ENCODE measurements at regions not wholly inside any gene's neighbourhood (a gene's known extent, or its start where the extent isn't known, plus 50 kb on each side); places are given as distances from the start of the nearest gene placed in this dataset.
"Not testable (repeated sequence)": the region's sequence is repeated elsewhere in the genome, so short reads cannot be mapped to it uniquely, and the experiment has no call there.

DNA sequence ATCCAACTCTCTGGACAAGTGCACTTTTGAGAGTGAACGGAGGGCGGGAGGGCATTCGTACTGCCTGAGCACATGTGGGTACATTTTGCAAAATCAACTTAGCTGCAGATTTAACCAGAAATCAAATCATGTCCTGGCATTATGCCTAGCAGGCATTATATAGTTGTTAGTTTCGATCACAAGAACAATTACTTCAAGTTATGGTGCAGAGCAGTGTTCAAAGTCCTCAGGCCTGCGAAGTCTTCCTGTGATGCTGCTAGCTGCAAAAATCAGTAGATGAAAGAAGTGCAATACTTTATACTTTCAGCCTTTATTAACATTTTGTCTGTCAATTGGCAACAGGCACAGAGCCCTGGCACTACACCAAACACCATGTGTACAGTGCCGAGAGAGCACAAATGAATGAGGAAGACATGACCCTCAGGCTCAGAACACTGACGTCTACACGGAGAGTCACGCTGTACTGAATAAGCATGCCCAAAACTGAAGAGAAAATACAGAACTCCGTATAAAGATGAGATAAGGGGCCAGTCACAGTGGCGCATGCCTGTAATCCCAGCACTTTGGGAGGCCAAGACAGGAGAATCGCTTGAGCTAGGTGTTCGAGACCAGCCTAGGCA is 92.1 kb upstream of the CREB1 start:
- no peak overlapping the region for H3K27ac ChIP-seq

DNA sequence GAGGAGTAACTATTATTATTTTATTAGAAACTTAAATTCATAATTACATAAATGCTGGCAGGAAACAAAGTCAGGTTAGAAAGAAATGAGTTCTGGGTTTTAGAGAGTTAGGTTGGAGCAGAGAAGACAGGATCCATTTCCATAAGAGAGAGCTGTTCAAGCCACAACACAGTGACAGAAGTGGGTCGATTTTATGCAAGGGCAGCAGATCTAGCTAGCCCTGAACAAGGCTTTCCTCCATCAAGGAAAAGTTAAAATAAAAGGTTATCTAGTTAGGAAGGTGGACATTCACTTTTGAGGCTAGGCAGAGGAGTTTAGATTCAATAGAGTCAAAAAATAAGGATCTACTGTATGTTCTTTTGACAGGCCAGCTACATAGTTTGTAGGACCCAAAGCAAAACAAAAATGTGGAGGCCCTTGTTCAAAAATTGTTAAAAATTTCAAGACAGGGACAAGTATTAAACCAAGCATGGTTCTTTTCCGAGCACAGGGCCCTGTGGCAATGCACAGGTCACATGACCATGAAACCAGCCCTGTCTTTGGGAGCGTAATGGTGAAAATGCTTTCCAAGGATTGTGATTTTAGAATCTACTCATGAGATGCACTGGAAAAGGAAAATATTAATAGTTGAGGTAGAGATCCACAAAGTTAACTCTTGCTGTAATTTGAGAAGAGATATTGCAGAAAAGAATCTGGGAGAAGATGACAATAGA is 91.2 kb upstream of the CREB1 start:
- H3K4me1 ChIP-seq: no peaks in the 10 kb centered on the region
- no peaks in the 10 kb centered on the region for H3K36me3 ChIP-seq
- no peak overlapping the region for H3K27ac ChIP-seq
- no peak for TF ChIP-seq POLR2A (IDR thresholded peaks at IDR 0.05)
- TF ChIP-seq, protein P1, sequence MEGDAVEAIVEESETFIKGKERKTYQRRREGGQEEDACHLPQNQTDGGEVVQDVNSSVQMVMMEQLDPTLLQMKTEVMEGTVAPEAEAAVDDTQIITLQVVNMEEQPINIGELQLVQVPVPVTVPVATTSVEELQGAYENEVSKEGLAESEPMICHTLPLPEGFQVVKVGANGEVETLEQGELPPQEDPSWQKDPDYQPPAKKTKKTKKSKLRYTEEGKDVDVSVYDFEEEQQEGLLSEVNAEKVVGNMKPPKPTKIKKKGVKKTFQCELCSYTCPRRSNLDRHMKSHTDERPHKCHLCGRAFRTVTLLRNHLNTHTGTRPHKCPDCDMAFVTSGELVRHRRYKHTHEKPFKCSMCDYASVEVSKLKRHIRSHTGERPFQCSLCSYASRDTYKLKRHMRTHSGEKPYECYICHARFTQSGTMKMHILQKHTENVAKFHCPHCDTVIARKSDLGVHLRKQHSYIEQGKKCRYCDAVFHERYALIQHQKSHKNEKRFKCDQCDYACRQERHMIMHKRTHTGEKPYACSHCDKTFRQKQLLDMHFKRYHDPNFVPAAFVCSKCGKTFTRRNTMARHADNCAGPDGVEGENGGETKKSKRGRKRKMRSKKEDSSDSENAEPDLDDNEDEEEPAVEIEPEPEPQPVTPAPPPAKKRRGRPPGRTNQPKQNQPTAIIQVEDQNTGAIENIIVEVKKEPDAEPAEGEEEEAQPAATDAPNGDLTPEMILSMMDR (IDR thresholded peaks at IDR 0.05): no peak
- DNase-seq (no peak), ATAC-seq (no peak)
- intact Hi-C loops (cut with DNase I): no loop called here
- peaks cover 0 to 4% (median 0%) of the 10 kb centered on the region in 12 donors for H3K9me3 ChIP-seq
- no peak overlapping the region for H3K4me3 ChIP-seq
- 92 to 96% (median 93%) methylated on average over 3 of the region's 3 CpGs for WGBS, 4 donors
- no peaks in the 10 kb centered on the region for H3K27me3 ChIP-seq

More for the DNA sequence above, 92.1 kb upstream of the CREB1 start:
- WGBS, 4 donors: 84 to 90% (median 86%) methylated on average over 13 of the region's 13 CpGs
- DNase-seq (no peak), ATAC-seq (no peak)
- Histone ChIP-seq H3K4me1 (no peaks in the 10 kb centered on the region), H3K4me3 (no peak overlapping the region), H3K36me3 (no peaks in the 10 kb centered on the region), H3K9me3 (peaks cover 0 to 4% (median 0%) of the 10 kb centered on the region in 12 donors), H3K27me3 (no peaks in the 10 kb centered on the region)
- TF ChIP-seq, protein P1 (IDR thresholded peaks at IDR 0.05): no peak
- no peak for TF ChIP-seq POLR2A (IDR thresholded peaks at IDR 0.05)
- intact Hi-C loops (cut with DNase I): no loop called here

DNA sequence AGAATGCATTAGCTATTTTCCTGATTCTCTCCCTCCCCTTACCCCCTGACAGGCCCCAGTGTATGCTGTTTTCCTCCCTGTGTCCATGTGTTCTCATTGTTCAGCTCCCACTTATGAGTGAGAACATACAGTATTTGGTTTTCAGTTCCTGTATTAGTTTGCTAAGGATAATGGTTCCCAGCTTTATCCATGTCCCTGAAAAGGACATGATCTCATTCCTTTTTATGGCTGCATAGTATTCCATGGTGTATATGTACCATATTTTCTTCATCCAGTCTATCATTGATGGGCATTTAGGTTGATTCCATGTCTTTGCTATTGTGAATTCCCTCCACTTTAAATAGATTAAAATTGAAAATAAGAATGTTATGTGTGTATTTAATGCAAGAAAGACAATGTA is 89.9 kb upstream of the CREB1 start:
- H3K27ac ChIP-seq: not testable (repeated sequence)

DNA sequence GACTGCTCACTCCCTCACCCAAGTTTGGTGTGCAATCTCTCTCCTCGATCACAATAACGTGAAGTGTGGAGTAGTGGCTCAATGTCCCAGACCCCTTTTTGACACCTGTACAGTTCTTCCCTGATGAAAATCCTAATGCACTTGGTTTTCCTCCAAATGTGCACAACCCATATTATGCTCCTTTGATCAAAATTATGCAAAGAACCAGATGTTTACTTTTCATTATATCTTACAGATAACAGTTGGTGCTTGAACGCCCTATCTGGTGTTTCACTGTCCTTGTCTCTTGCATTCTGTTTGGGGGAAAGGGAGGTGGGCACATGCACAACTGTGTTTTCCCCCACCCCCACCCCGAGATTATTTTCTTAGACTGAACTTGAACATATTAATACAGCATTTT is 85.0 kb upstream of the CREB1 start:
- Histone ChIP-seq H3K4me1 (peaks cover 0 to under 1% (median 0%) of the 10 kb centered on the region in 12 donors), H3K4me3 (no peak overlapping the region), H3K9me3 (peaks cover 0 to 4% (median 0%) of the 10 kb centered on the region in 12 donors), H3K27me3 (no peaks in the 10 kb centered on the region), H3K36me3 (no peaks in the 10 kb centered on the region), H3K27ac (no peak overlapping the region)
- DNase-seq (no peak), ATAC-seq (no peak)
- no peak for TF ChIP-seq POLR2A (IDR thresholded peaks at IDR 0.05)
- TF ChIP-seq, protein P1 (IDR thresholded peaks at IDR 0.05): no peak
- intact Hi-C loops (cut with DNase I): no loop called here
- 82 to 93% (median 90%) methylated on average over 4 of the region's 4 CpGs for WGBS, 4 donors

More for the DNA sequence above, 89.9 kb upstream of the CREB1 start:
- DNase-seq; H3K4me1 ChIP-seq; H3K4me3 ChIP-seq; H3K36me3 ChIP-seq; intact Hi-C loops (cut with DNase I); ATAC-seq; H3K9me3 ChIP-seq; H3K27me3 ChIP-seq: not testable (repeated sequence)

All from heart left ventricle (tissue), 16 donors.